GM19328 (cell line): ENCODE measurements at regions not wholly inside any gene's neighbourhood (a gene's known extent, or its start where the extent isn't known, plus 50 kb on each side); places are given as distances from the start of the nearest gene placed in this dataset.

Experiments used
- ATAC-seq: cut with Tn5 transposase; IDR thresholded peaks from one replicate; pipeline ENCODE4 v1.9.1; 2021; ENCODE audit warnings: mild to moderate bottlenecking, moderate library complexity; ENCODE audit not compliant: unreplicated experiment

GRCh38 chr13:87872813-87873212 lies 201.6 kb downstream of the SLITRK5 start:
- ATAC-seq, result no peak

GRCh38 chr13:87877477-87877876 lies 206.3 kb downstream of the SLITRK5 start:
- no peak for ATAC-seq

GRCh38 chr13:87878706-87879105 lies 207.5 kb downstream of the SLITRK5 start:
- no peak for ATAC-seq

DNA sequence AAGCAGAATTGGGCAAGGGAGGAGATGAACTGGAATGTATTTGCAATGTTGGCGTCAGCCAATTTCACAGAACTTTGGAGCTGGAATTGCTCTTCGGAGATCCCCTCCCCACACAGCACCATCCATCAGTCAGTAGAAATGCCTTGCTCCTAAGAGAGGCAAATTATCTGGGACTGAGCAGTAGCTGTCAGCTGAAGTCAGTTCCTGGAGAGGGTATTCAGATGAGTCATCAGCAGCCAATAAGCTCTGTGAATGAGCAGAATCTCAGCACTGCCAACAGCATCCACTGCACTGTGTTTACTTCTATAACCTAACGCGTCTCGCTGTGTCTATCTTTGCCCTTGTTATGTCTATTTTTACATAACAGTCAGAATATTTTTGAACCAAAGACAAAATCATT lies 213.7 kb downstream of the SLITRK5 start:
- ATAC-seq, result no peak

GRCh38 chr13:87887459-87888123 lies 216.4 kb downstream of the SLITRK5 start:
- ATAC-seq, result no peak

DNA sequence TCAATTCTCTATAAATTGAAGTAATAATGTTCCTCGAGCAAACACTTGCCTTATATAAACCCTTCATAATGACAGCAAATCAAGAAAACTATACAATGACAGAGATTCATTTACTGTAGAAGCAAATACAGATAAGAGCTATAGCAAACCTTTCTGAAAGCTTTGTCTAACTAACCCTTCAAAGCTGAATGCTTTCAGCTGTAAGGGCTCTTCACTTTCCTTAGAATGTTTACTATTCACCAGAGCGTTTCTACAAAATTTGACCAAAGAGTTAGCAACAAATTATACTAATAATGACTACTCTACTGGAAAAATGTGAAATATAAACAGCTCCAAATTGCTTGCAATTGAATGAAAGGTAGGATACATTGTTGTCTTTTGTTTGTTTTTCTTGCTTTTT lies 218.1 kb downstream of the SLITRK5 start:
- ATAC-seq, result no peak

GRCh38 chr13:87893186-87893585 lies 222.0 kb downstream of the SLITRK5 start:
- ATAC-seq, result no peak

DNA sequence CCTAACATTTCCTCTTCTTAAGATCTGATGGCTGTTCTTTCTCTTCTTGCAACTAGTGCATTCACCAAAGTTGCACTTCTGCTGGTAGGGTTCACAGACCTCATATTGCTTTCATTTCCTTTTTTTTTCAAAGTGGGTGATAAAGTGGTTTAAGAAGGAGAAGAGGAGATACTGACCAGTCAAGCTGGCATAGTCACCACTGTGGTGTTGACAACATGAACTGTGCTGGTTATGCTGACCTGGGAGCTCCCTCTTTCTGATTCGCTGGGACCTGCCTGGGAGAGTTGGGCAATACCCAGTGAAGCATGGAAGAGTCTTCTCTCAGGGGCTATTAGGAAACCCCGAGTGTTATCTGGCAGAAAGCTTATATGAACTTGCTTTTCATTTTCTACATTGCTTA lies 222.9 kb downstream of the SLITRK5 start:
- no peak for ATAC-seq

DNA sequence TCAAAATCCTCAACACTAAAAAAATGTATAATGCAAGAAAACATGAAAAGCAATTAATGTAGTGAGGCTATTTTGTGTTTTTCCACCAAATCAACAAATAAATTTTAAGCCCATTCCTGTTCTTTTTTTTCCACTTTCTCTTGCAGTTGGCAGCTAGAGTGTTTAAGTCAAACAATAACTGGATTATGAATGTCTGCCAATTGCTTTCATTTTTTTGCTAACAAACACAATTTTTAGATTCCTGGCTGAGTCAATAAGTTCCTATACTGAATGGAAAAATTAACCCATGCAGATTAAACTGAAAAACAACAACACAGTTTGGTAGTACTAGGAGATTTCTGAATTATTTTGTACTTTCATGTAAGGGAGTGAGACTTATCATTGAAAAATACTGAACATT lies 232.4 kb downstream of the SLITRK5 start:
- no peak for ATAC-seq

DNA sequence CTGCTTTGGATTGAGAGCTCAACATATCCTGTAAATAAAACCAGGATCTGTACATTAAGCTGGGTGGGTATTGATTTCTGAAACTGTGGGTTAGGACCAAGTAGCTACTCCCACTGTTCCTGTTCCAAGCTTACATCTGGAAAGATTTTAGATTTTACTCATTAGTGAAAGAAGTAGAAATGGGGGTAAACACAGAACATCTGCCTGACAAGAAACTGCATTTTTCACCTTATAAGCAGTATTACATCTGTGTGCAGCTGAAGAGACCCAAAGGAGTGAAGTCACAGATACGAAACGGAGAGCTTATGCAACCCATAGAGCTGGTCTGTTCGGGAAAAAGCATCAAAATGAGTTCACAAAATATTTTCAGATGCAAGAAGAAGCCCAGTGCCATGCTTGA lies 235.2 kb downstream of the SLITRK5 start:
- ATAC-seq, result no peak

GRCh38 chr13:87907202-87907601 lies 236.0 kb downstream of the SLITRK5 start:
- ATAC-seq, result no peak

DNA sequence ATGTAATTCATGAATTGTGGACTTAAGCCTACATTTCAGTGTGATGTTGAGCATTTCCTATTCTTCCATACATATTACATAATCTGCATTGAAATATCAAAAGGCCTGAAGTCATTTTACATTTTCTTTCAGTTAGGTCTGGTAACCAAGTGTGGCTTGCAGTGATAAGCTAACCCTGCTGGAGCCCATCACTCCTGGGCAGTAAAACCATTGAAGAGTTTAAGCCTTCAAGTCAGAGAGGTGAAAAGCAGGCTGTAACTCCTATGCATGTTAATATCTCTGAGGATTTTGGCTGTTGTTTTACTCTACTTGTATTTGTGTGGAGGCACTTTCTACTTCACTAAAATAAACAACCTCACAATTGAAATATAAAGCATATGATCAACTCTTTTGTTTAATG lies 248.8 kb downstream of the SLITRK5 start:
- no peak for ATAC-seq

DNA sequence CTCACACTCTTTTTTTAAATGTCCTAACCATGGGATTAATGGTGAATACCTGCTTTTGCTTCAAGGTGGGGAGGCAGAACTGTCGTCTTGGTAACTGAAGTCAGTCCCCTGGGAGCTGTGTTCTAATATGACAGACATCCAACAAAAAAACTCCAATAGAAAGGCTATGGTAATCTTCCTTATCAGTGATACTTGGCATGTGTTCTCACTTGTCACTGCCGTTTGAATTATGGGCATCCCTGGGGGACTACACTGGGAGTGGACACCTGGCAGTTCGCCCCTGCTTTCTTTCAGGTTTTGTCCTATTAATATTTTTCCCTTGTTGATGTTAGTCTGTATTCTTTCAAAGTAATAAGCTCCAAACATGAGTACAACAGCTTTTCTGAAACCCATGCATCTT lies 252.6 kb downstream of the SLITRK5 start:
- ATAC-seq, result no peak

DNA sequence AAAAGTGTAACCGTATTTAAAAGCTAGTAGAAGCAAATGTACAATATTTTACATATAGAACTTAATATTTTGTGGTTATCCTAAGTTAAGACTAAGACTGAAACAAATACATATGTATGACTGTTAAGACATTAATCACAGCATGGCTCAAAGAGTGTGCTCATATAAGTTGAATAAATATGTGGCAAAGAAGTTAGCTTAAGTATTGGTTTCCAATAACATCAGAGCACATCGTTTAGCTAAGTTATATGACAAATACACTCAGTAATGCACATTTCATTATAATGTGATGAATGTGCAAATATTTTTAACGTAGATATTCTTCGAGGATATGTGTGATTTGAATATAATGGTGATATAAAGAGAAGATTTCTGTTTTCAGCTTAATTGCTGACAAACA lies 253.8 kb downstream of the SLITRK5 start:
- no peak for ATAC-seq

DNA sequence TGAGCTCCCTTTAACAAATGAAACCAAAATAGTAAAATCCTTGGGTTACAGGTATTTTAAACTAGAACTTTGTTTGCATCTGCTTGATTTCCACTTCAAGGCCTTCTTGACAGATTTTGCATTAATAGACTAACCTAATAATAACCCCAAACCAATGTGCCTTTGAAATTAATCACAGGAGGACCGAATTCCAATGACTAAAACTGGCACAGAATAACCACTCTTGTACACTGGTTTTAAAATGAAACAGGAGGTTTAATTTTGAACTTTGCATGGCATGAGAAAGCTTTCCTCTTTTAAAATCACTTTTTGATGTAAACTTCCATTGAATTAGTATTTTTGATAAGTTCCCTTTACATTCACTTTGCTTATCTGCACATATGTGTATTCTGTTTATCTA lies 269.6 kb downstream of the SLITRK5 start:
- no peak for ATAC-seq

GRCh38 chr13:87941226-87941625 lies 270.1 kb downstream of the SLITRK5 start:
- ATAC-seq, result no peak

- ATAC-seq, result no peak
These were observed 271.0 kb downstream of the SLITRK5 start for GRCh38 chr13:87942205-87942604.

DNA sequence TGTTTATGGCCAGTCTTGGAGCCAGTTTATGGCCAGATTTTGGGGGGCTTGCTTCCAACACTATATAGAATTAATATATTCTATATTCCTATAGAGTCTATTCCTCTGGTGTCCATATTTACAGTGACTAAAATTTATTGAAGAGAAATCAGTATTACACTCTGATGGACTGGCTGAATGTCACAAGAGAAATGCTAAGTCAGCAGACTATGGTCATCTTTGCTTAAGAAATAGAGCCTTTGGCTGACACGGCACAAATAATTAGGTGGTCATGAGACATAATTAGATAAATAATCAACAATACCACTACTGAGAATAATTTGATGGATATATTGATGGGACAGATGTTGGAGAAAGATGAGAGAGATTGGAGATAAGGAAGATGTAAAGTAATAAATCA lies 272.9 kb downstream of the SLITRK5 start:
- no peak for ATAC-seq

GRCh38 chr13:87952377-87952776 lies 281.2 kb downstream of the SLITRK5 start:
- no peak for ATAC-seq

GRCh38 chr13:87953381-87953780 lies 282.2 kb downstream of the SLITRK5 start:
- ATAC-seq, result no peak

DNA sequence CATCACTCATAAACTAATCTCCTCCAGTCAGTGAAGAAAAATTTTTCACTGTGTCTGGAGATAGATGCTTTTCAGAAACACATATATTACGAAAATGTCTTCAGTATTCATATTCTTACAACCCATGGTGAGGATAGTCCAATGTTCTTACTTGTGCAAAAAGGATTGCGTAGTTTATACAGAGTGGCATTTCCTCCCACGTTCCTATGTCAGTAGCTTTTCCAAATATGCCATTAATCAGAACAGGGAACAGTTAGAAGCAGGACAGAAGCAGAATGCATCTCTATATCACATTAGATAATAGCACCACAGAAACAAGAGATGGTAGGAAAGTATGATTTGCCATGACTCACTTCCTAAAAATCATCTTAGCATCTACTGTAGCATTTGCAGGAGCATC lies 282.9 kb downstream of the SLITRK5 start:
- no peak for ATAC-seq

DNA sequence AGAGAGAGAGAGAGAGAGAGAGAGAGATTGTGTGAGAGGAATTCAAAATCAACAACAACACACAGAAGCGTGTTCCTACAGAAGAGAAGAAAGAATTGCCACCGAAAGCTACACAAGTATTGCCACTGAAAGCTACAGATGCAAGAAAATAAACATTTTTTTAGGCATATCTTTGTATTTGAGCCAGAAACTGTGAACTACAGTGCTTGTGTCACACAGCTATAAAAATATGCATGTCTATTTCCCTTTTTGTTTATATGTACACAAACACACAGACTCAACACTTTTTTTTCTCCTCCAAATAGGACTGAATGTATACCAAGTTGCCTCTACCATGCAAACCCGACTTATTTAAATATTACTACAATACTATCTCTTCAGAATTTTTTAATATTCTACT lies 290.4 kb downstream of the SLITRK5 start:
- no peak for ATAC-seq

DNA sequence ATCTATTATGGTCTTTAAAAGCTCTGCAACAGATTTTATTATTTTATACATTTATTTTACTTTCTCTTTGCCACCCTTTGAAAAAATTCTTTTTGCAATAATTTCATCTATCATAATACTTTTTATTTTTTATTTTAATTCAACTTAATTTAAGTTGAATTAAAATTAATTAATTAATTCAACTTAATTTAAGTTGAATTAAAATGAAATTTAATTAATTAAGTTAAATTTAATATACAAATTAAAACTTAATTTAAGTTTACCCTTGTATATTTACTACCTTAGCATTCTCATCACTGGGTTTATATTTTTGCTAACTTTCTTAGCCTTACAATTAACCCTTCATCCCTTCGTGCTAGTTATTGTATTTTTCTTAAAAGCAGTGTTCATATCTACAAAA lies 301.4 kb downstream of the SLITRK5 start:
- ATAC-seq, result no peak
